ENCODE measurements at regions not wholly inside any gene's neighbourhood (a gene's known extent, or its start where the extent isn't known, plus 50 kb on each side); places are given as distances from the start of the nearest gene placed in this dataset.
"Not testable (repeated sequence)": the region's sequence is repeated elsewhere in the genome, so short reads cannot be mapped to it uniquely, and the experiment has no call there.

- not testable (repeated sequence) for DNase-seq
Measured at GRCh38 chr20:57110121-57111027, 156.1 kb downstream of the BMP7 start.

- DNase-seq = no peak
Measured at GRCh38 chr20:57111028-57111373, 155.4 kb downstream of the BMP7 start.

DNA sequence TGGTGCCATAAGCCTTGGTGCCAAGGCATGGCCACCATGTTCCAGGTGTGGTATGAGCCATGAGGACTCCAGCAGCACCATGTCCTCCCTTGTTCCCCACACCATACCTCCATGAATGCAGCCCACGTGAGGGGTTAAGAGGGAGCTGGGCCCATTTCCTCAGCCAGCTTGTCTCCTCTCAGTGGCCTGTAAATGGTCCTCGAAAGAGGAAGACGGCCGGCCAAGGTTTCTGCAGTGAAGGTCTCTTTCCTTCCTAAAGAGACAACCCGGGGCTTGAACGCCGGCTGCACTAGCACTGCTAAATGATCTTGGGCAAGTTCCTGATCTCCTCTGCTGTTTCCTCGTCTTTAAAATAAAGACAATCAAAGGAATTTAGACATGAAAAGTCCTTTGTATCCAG is 154.0 kb downstream of the BMP7 start:
- DNase-seq = no peak

GRCh38 chr20:57114290-57115005 is 152.0 kb downstream of the BMP7 start:
- DNase-seq = no peak

- DNase-seq = no peak
Measured at GRCh38 chr20:57117296-57117695, 149.1 kb downstream of the BMP7 start.

- no peak for DNase-seq
Measured at GRCh38 chr20:57118107-57118769, 148.2 kb downstream of the BMP7 start.
